ENCODE measurements at regions not wholly inside any gene's neighbourhood (a gene's known extent, or its start where the extent isn't known, plus 50 kb on each side); places are given as distances from the start of the nearest gene placed in this dataset.
"Not testable (repeated sequence)": the region's sequence is repeated elsewhere in the genome, so short reads cannot be mapped to it uniquely, and the experiment has no call there.

DNA sequence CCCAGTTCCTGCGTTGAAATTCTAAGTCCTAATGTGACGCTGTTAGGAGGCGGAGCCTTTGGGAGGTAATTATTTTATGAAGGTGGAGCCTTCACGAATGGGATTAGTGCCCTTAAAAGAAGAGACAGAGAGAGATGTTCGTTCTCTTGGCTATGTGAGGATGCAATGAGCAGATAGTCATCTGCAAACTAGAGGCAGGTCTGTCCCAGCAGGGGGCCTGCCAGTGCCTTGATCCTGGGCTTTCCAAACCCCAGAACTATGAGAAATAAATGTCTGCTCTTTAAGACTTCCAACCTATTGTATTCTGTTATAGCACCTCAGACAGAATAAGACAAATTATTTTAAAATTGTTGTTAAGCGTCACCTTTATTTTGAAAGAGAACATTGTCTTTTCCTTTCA is 123.1 kb upstream of the KCNJ6 start:
- DNase-seq (ENCODE audit: low read depth, low spot score): no peak
- H3K27ac ChIP-seq: no peak overlapping the region

DNA sequence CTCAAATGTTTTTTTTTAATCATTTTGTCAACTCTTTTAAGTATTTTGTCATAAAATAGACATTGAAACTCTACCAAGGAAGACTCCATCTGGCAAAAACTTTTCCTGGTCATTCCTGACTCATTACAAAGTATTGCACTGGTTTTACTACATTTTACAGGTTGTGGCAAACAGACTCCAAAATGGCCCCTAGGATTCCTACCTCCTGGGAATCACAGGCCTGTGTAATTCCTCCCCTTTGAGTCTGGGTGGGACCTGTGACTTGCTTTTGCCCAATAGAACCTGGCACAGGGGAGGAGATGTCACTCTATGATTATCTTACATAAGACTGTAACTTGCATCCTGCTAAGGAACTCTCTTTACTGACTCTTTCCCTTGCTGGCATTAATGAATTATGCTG is 123.6 kb upstream of the KCNJ6 start:
- no peak overlapping the region for H3K27ac ChIP-seq
- DNase-seq (ENCODE audit: low read depth, low spot score): no peak

DNA sequence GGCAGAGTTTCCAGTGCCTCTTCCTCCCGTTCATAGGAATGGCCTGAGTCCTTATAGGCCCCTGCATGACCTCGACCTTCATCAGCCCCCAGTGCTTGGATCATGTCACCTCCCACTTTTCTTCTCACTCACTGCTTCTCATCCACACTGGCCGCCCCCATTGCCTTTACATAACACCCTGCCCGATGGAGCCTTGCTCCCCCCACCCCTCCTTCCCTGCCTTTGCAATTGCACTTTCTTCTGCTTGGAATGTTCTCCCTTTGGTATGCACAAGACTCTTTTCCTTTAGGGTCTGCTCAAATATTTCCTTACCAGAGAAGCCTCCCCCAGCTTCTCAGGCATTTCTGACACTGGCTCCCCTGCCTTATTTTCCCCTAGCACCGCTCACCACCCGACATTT is 125.2 kb upstream of the KCNJ6 start:
- DNase-seq (ENCODE audit: low read depth, low spot score): no peak
- H3K27ac ChIP-seq: no peak overlapping the region

DNA sequence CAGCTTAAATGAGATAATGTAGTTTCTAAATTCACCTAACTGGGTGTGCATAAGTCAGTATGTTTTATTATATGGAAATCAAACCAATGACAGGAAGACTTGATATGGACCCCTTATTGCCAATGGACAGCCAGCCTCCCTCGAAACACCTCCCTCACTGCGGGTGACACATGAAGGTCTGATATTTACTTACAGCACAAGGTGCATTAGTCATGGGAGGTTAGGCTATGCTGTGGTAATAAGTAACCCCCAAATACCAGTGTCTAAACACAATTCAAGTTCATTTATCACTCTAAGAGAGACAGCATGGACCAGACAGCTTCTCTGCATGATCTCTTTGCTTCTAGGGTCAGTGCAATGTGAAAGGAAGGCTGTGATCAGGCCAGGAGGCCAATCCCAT is 126.0 kb upstream of the KCNJ6 start:
- peak; percentile 37 for DNase-seq (ENCODE audit: low read depth, low spot score)
- H3K27ac ChIP-seq: no peak overlapping the region

DNA sequence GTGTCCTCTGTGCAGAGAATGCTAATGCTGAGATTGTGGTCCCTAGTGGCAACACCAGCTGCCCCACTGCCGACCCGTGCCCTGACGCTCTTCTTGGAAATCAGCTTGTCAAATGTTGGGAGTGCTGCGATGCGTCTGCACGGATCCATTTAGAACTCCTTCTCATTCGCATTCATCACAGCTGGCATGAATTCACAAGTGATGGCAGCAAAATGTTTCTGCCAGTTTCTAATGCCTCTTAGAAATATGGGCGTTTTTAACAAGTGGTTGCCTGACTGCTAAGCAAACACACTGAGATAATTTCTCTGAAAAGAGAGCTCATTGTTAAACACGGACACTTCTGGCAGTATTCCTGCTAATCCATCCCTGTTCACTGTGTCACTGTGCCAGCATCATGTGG is 131.9 kb upstream of the KCNJ6 start:
- no peak for DNase-seq (ENCODE audit: low read depth, low spot score)
- no peak overlapping the region for H3K27ac ChIP-seq

DNA sequence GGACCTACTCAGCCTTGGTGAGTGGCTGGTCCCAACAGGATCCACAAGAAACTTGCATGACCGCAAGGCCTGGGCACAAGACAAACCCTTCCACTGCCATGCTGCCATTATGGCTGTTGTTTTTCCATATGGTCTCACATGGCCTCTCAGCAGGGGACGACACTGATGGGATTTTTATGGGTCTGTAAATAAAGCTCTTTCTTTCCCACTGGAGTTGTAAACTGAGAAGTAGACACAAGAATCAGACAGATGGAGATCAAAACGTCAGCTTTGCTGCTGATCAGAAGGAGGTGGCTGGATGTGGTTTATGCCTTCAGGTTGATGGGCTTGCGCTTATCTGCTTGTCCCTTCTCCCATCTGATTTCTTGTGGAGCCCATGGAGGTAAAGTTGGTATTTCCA is 138.1 kb upstream of the KCNJ6 start:
- no peak for DNase-seq (ENCODE audit: low read depth, low spot score)
- no peak overlapping the region for H3K27ac ChIP-seq

DNA sequence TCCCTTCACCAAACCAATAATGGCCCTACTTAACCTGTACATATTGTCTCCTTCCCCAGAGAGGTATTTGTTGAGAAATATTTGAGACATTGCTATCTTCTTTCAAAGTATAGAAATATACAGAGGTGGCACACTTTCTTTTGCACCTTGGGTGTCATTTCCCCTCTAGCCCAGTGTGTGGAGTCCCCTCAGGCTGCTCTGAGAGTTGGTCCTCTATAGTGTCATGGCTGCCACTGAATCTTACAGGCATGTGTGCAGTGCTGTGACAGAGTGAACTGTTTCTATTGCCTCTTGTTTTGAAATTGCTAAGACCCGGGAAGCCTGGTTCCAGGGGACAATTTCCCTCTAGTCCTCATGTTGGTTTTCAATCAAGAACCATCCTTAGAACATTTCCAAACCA is 140.2 kb upstream of the KCNJ6 start:
- DNase-seq (ENCODE audit: low read depth, low spot score): no peak
- no peak overlapping the region for H3K27ac ChIP-seq

DNA sequence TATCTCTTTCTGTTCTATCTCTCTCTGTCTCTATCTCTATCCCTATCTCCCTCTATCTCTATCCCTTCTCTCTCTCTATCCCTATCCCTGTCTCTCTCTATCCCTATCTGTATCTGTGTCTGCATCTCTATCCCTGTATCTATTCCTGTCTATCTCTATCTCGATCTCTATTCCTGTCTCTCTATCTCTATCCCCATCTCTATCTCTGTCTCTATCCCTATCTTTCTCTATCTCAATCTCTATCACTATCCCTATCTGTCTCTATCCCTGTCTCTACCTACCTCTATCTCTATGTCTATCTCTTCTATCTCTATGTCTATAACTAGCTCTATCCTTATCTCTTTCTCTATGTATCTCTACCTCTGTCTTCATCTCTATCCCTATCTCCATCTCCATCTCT is 141.4 kb upstream of the KCNJ6 start:
- DNase-seq (ENCODE audit: low read depth, low spot score): no peak
- no peak overlapping the region for H3K27ac ChIP-seq

DNA sequence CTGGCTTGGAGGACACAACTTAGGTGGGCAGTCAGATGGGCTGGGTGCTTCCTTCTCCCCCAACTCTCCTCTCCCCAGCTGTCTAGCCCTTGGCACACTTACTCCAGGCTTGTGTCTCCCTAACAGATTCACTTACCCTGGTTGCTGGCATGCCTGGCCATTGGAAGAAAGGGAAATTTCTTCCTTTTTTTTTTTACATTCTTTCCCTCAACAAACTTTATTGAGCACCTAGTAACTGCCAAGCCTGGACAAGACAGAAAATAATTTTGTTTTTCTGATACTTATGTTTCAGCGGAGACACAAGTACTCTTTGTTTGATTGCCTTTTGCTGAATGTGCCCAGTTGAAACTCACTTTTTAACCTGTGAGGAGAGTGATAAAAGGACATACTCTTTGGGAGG is 144.3 kb upstream of the KCNJ6 start:
- H3K27ac ChIP-seq: no peak overlapping the region
- no peak for DNase-seq (ENCODE audit: low read depth, low spot score)

DNA sequence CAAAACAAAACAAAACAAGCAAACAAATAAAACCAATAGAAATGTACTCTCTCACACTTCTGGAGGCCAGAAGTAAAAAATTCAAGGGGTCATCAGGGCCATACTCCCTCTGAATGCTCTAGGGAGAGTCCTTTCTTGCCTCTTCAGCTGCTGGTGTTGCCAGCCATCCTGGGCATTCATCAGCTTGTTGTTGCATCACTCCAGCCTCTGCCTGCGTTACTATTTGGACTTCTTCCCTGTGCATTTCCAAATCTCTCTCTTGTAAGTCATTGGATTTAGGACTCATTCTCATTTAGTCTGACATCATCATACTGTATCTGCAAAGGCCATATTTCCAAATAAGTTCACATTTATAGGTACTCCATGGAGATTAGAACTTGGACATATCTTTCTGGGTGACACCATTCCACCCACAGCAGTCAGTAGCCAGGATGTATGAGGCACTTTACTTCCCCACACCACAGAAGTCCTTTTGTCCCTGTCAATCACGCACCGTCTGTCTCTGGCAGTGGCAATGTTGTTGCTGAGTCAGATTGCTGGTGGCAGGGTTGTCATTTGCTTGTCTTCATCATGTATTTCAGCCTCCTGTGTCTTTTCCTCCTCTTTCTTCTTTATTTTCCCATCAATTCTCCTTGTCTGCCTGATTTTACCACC is 151.0 kb upstream of the KCNJ6 start:
- H3K27ac ChIP-seq: no peak overlapping the region
- DNase-seq (ENCODE audit: low read depth, low spot score): no peak

DNA sequence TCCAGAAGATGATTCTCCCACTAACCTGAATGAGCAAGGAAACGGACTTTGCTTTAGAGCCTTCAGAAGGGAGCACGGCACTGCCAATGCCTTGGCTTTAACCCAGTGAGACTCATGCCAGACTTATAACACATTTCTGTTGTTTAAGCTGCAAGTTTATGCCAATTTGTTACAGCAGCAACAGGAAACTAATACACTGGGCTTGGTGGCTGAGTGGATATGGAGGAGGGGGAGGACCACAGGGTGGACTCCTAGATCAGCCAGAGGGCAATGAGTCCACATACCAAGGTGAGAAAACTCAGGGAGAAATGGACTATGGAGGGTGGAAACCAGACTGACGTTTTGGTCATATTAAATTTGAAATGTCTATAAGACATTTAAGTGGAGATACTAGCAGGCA is 156.2 kb upstream of the KCNJ6 start:
- DNase-seq (ENCODE audit: low read depth, low spot score): no peak
- H3K27ac ChIP-seq: no peak overlapping the region

DNA sequence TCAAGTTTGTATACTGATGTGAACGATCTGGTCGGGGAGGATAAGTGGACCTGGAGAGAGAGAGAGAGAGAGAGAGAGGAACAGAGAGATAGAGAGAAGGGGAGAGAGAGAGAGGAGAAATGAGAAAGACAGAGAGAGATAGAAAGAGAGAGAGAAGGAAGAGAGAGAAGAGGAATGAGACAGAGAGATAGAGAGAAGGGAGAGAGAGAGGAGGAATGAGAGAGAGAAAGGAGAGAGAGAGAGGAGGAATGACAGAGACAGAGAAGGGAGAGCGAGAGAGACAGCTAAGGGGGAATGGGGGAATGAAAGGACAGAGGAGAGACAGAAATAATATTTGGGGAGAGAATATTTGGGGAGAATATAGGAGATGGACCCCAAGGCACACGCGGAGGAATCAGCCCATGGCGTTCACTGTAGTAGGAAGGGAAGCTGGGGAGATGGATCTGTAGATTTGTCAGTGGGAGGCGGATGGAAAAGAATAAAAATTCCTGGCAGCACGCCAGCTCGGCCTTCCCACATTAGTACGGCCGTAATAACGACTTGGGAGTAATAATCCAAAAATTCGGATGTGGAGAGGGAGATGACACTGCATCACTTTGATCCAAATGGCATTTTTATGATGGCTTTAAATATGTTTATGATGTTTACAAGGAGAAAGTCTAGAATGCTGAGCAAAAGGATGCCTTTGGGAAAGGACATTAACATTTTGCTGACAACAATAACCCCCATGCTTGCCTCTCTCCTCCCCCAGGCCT is 159.8 kb upstream of the KCNJ6 start:
- no peak for DNase-seq (ENCODE audit: low read depth, low spot score)
- H3K27ac ChIP-seq: no peak overlapping the region

DNA sequence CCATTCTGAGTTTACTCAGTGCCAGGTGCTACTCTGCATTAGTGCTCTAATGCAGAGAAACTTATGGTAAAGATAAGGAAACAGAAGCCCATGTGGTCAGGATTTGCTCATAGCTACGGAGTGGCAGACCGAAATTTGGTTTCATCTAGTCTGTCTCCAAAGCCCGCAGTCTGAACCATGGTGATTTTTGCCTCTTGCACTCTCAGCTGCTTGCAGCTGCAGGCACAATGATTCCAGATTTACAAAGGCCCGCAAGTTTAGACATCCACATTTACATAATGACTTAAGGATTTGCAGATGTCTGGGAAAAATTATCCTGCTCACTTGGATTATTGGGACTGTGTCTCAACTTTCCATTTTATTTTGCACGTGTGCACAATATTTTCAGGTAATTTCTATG is 161.3 kb upstream of the KCNJ6 start:
- H3K27ac ChIP-seq: no peak overlapping the region
- no peak for DNase-seq (ENCODE audit: low read depth, low spot score)

DNA sequence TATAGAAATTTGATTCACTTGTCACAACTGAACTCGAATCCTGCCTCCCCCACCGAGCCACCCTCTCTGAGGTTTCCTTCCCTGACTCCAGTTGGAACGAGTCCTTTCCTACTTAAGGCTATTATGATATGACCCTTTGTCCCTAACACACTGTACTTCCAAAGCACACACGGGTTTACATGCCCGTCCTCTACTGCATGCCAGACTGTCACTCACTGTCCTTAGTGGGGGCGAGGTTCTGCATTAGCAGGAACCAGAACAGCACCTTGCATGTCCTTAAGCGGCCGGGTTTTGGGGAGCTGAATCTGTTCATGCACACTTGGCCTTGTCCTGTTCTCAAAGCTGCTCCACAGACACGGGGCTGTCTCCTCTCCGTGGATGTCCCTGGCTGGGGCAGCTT is 164.6 kb upstream of the KCNJ6 start:
- DNase-seq (ENCODE audit: low read depth, low spot score): no peak
- H3K27ac ChIP-seq: no peak overlapping the region

DNA sequence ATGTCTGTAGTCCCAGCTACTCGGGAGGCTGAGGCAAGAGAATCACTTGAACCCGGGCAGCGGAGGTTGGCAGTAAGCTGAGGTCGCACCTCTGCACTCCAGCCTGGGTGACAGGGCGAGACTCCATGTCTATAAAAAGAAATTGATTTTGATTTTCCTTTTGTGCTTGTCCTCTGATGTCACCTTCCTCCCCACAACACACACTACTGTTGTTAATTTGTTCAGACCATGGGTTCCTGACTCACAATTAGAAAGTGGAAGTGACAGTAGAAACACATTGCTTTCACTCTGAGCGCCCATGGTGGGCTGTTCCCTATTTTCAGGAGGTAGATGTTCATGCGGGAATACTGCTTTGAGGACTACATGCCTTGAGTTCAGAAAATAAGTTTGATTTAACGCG is 165.5 kb upstream of the KCNJ6 start:
- no peak overlapping the region for H3K27ac ChIP-seq
- DNase-seq (ENCODE audit: low read depth, low spot score): no peak

DNA sequence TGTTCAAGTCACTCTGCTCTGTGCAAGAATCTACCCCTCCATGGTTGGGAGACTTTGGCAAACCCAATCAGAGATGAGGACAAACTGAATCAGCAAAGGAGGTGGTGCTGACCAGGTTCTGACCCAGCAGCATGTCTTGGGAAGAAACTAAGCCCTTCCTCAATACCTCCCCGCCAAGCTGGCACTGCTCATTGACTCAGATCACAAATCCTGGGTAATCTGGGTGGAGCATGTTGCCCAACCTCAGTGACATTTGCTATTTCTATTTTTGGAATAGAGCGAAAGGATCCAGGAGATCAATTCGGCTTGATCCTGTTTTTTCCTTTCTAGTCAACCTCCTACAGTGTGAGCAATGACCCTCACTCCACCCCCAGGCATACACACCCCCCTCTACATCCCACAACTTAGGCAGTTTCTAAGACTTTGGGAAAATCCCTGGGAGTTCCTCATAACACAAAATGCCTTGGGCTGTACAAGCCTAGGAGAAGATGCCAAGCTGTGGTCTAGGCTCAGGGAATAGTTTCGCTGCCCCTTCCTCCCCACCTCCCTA is 166.8 kb upstream of the KCNJ6 start:
- DNase-seq (ENCODE audit: low read depth, low spot score): no peak
- no peak overlapping the region for H3K27ac ChIP-seq

DNA sequence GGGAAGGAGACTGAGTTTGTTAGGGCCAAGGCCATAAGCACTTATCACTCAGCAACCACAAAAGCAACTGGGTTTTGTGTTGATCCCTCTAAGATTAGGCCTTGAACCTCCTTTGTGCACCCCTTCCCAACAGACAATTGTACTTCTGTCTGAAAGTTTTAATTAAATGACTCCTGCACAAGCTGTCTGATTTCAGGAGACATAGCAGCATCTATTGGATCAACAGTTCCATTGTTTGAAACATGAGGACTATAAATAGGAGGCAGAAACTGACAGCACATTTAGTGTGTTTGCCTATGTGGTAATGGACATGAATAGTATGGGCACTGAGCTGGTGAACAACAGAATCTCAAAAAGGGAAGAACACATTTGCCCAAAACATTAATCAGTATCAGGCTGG is 167.3 kb upstream of the KCNJ6 start:
- DNase-seq (ENCODE audit: low read depth, low spot score): no peak
- H3K27ac ChIP-seq: no peak overlapping the region

DNA sequence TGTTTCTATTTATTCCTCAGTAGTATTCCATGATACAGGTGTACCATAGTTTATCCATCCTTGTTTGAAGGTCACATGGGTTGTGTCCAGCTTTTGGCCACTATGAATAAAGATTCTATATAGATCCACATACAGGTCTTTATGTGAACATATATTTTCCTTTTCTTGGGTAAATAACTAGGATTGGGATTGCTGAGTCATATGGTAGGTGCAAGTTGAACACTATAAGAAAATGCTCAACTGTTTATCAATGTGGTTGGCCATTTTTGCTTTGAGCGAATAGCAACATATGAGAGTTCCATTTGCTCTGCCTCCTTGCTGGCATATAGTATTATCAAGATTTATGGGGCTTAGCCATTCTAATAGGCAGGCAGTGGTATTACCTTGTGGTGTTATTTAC is 170.2 kb upstream of the KCNJ15 start:
- H3K27ac ChIP-seq: no peak overlapping the region
- no peak for DNase-seq (ENCODE audit: low read depth, low spot score)

DNA sequence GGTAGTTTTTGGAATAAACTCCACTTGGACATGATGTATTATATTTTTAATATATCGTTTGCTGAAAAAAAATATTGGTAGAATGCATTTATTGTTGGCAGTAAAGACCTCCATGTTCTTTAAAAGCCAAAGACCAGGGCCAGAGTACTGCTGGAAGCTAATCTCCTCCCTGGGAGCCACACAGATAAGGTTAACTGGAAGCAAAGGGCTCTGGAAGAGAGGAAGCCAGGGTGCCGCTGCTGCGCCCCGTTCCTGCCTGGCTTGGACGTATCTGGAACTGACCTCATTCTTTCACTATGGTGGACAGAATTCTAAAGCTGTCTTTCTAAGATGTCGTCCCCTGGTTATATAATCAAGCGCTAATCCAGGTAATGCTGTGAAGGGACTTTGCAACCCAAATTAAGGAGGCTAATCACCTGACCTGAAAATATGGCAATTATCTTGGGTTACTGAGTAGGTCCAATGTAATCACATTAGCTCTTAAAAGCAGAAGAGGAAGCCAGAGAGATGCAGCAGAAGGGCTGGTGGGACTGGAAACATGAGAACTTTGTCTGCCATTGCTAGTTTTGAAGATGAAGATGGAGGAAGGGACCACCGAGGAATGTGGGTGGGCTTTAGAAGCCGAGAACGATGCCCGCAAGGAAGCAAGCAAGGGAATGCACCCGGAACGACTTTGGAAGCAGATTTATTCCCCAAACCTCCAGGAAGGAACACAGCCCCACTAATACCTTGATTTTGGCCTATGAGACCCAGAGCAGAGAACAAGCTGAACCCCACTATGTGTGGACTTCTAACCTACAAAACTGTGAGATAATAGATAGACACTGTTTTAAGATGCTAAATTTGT is 167.7 kb upstream of the KCNJ15 start:
- no peak overlapping the region for H3K27ac ChIP-seq
- no peak for DNase-seq (ENCODE audit: low read depth, low spot score)

DNA sequence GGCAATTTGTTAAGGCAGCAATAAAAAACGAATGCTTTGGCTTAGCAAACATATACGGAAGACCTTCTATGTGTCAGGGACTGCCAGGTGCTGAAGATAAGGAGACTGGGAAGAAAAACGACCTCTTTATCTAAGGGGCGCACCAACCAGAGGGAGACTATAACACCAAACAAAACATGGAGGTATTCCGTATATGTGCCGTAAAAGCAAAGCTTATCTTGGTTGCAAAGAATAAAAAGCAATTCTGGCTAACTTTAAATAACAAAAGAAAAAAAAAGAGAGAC is 167.1 kb upstream of the KCNJ15 start:
- H3K27ac ChIP-seq: no peak overlapping the region
- DNase-seq (ENCODE audit: low read depth, low spot score): no peak

DNA sequence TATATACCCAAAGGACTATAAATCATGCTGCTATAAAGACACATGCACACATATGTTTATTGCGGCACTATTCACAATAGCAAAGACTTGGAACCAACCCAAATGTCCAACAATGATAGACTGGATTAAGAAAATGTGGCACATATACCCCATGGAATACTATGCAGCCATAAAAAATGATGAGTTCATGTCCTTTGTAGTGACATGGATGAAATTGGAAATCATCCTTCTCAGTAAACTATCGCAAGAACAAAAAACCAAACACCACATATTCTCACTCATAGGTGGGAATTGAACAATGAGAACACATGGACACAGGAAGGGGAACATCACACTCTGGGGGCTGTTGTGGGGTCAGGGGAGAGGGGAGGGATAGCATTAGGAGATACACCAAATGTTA is 165.7 kb upstream of the KCNJ15 start:
- not testable (repeated sequence) for DNase-seq (ENCODE audit: low read depth, low spot score); H3K27ac ChIP-seq

Data from epithelial cell of prostate (primary cell).